Iris pigment epithelial cell (primary cell): ENCODE measurements at regions not wholly inside any gene's neighbourhood (a gene's known extent, or its start where the extent isn't known, plus 50 kb on each side); places are given as distances from the start of the nearest gene placed in this dataset.
"Not testable (repeated sequence)": the region's sequence is repeated elsewhere in the genome, so short reads cannot be mapped to it uniquely, and the experiment has no call there.

Source experiments
- DNase-seq: peaks from one replicate; pipeline ENCODE4 v3.0.0-alpha.2; 2011; ENCODE audit warnings: low read depth

- DNase-seq, result peak; percentile 76
Observed at GRCh38 chr12:19771858-19772257, 332.6 kb downstream of the AEBP2 start.

GRCh38 chr12:19772776-19773175, 333.5 kb downstream of the AEBP2 start:
- DNase-seq, result no peak

GRCh38 chr12:19775241-19775640, 335.9 kb downstream of the AEBP2 start:
- no peak for DNase-seq

- not testable (repeated sequence) for DNase-seq
Observed at GRCh38 chr12:19775976-19776375, 336.7 kb downstream of the AEBP2 start.

GRCh38 chr12:19778172-19778571, 338.9 kb downstream of the AEBP2 start:
- peak; percentile 56 for DNase-seq

DNA sequence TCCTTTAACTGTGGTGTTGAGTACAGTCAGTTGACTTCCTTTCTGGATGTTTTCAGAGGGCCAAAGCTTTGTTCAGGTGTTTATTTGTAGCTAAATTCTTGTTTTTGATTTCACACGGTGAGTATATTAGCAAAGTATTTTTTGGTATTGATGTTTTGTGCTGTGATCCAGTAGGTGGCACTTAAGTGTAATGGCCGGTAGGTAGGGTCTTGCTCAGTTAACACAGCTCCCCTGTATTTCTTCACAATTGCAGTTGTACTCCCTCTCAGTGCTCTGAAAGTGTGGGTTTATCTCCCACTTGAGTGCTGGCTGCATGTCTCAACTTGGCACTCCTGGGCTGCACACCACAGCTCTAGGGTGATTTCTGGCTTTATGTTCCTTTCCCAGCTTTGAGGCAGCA, 339.5 kb downstream of the AEBP2 start:
- DNase-seq, result peak; percentile 6

GRCh38 chr12:19779395-19780056, 340.2 kb downstream of the AEBP2 start:
- DNase-seq, result peak; percentile 34

GRCh38 chr12:19780460-19780859, 341.2 kb downstream of the AEBP2 start:
- DNase-seq, result no peak

GRCh38 chr12:19783547-19784444, 344.5 kb downstream of the AEBP2 start:
- no peak for DNase-seq

GRCh38 chr12:19792028-19792427, 352.7 kb downstream of the AEBP2 start:
- no peak for DNase-seq

DNA sequence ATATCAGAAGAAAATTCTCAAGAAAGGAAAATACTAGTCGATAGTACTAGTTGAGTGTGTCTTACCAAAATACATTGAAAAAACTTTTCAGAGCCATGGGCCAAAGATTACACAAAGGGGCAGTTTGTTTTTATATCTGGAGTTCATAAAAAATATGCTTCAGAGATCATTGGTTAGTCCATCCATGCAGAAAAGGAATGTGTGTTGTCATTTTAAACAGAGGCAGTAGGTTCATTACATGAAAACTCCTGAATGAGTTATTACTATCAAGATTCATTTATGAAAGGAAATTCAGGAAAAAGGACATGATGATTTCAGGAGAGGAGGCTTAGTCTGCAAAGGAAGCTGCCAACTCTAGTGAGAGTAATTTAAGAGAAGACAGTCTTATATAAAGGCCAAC, 354.8 kb downstream of the AEBP2 start:
- DNase-seq, result peak; percentile 29

- peak; percentile 25 for DNase-seq
Observed at GRCh38 chr12:19799216-19799615, 359.9 kb downstream of the AEBP2 start.

DNA sequence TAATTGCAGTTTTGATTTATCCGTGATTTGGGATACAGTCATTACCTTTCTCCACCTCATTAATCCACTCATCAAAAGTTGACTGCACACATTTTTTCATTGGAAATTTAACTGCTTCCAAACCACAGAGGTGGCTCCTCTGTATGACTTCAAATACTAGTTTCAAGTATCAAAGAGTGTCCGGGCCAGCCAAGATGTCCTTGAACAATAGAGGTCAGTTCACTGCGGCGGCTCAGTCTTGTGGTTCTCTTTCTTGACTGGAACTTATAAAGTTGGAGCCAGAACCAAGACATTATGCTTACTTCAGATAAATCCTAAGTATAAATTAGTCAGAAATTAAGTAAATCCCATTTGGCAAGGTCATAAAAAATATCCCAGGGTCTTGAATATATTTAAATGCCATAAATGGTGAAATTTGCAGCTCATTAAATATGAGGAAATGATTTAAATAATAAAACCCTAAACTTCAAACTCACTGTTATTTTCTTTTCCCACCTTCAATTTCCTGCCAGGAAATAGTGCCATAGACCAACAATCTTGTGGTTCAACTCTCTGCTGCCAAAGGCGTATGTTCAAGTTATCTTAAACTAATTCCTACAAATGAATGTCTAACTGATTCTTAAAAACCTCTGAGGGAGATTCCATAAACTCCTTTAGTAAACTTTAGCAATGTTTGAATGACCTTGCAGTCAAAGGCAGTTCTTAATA, 360.8 kb downstream of the AEBP2 start:
- DNase-seq, result peak; percentile 60

GRCh38 chr12:19800884-19801283, 361.6 kb downstream of the AEBP2 start:
- peak; percentile 81 for DNase-seq

DNA sequence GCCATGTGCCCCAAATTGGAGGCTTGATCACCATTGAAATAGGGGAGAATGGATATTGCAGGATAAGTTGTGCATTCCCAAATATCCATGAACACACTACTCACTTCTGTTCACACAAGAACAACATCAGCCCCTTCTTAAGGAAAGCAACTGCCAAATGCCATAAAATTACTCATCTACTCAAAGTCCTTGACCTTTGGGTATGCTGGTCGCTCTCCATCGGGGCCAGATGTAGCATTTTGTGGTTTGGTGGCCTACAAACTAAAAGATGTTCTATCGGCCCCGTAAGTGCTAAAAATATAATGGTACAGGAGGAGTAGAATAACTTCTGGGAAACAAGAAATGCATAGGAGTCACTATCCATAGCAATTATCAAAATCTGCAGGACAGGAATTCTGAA, 362.6 kb downstream of the AEBP2 start:
- no peak for DNase-seq

- DNase-seq, result no peak
Observed at GRCh38 chr12:19802915-19803314, 363.6 kb downstream of the AEBP2 start.

- DNase-seq, result no peak
Observed at GRCh38 chr12:19804737-19805136, 365.4 kb downstream of the AEBP2 start.

DNA sequence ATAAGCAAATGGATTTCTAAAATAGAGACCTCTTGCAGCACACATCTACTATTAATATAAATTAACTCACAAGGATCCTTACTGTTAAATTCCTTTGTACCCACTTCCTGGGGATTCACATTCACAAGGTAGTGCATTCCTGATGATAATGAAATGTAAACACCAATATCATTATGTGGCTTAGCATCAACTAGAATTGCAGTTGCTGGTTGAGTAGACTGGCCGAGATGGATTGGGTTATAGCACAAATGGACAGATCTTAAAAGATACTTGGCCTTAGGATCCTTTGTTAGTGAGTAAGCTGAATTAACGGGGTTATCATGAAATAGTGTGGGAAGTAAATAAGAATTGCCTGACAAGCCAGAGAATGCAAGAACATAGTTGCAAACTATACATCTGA, 369.1 kb downstream of the AEBP2 start:
- DNase-seq, result no peak

- no peak for DNase-seq
Observed at GRCh38 chr12:19810213-19810612, 370.9 kb downstream of the AEBP2 start.

DNA sequence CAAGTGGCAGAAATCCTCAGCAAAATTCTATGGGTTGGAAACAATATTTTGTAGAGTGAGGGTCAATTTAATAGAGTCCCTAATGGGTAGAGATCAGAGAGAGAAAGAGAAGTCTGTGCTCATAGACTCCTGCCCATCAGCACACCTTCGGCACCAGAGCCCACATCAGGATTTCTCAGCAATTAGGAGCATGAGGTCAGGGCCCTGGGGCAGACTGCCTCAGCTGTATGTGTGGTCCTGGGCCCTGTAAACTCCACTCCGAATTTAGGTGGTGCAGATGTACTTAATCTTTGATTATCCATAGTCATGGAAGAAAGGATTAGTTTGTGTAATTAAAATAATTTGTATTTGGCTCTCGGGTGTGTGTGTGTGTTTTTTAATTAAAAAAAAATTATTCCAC, 372.6 kb downstream of the AEBP2 start:
- DNase-seq, result no peak

DNA sequence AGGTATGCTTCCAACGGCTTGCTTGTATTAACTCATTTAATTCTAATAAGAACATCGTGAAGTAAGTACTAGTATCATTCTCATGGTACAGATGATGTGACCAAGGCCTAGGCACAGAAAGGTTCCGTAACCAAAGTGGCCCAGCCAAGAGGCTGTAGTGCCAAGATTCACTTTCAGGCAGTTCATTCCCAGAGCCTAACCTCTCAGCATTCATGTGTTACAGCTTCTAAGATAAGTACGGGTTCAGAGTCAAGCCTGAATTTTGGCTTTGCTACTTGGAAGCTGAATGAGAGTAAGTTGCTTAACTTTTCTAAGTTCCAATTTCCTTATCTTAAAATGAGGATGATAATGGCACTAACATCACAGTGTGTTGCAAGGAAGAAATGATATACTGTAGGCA, 379.9 kb downstream of the AEBP2 start:
- DNase-seq, result no peak

DNA sequence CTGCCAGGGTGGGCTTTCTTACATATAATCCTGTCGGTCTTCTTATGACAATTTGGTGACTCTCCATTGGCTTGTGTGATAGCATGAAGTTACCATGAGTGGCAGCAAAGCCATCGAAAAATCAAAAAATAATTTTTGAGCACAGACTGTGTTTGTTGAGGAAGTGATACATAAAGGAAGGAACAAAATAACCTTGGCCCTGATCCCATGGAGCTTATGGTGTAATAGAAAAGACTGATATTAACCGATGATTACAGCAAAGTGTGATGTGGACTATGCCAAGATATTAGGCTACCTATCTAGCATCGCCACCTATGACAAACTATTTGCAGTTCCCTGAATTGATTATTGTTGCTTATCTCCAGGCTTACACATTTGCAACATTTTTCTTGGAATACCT, 383.2 kb downstream of the AEBP2 start:
- DNase-seq, result no peak

- DNase-seq, result not testable (repeated sequence)
Observed at GRCh38 chr12:19823326-19823725, 384.0 kb downstream of the AEBP2 start.
